T follicular helper cell (primary cell): ENCODE measurements at regions not wholly inside any gene's neighbourhood (a gene's known extent, or its start where the extent isn't known, plus 50 kb on each side); places are given as distances from the start of the nearest gene placed in this dataset.

Source experiments
- DNase-seq: peaks from one replicate; pipeline ENCODE4 v3.0.0-alpha.2; 2020; ENCODE audit warnings: low read depth

DNA sequence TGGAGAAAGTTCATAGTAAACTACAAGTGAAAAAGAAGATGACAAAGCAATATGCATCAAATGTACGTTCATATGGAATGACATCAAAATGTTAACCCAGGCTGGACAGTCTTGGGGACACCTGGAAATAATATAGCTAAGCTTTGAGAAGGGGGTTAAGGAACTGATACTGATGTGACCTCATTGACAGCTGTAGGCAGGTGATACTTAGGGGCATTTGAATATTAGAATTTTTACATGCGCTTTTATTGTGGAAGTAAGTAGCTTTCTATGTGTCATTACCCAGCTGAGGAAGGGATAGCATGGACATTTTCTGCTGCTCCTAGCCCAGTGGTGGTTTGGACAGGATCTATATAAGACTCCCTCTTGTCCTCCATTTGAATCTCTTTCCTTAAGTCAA lies 299.7 kb downstream of the CWC27 start:
- DNase-seq = no peak

GRCh38 chr5:65070026-65070425 lies 301.3 kb downstream of the CWC27 start:
- no peak for DNase-seq

DNA sequence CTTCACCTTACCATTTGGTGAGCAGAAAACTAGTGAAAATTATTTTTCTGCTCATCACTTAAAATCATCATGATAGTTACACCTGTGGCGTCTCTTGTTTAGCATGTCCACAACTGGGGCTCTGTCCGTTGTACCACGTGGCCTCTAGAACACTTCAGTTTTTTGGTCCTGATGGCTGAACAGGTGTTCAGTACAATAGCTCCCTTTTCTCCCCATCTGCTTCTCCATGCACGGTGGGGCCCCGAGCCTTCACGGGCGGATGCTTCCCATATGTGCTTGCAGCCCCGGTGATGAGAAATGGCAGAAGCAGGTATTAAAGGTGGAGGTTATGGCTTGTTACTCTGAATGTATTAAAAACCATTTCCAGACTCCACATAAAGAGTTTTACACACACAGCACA lies 304.1 kb downstream of the CWC27 start:
- DNase-seq = no peak

DNA sequence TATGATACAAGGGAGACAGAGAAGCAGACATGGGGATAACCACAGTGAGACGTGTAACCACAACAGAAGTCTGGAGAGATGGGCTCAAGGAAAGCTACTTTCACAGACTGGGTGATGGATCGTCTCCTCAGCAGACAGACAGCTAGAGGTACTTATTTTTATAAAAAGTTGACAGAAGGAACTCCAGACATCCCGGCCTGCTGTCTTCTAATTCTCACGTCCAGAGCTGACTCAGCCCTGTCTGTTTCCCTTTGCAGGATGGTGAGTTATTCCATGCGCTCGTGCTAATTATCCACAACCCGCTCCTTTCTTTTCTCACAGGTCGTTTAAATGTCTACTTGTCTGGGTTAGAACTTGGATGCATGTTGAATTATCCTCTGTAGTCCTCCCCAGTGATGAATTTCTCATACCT lies 304.5 kb downstream of the CWC27 start:
- DNase-seq = no peak

GRCh38 chr5:65075623-65076250 lies 307.0 kb downstream of the CWC27 start:
- no peak for DNase-seq

DNA sequence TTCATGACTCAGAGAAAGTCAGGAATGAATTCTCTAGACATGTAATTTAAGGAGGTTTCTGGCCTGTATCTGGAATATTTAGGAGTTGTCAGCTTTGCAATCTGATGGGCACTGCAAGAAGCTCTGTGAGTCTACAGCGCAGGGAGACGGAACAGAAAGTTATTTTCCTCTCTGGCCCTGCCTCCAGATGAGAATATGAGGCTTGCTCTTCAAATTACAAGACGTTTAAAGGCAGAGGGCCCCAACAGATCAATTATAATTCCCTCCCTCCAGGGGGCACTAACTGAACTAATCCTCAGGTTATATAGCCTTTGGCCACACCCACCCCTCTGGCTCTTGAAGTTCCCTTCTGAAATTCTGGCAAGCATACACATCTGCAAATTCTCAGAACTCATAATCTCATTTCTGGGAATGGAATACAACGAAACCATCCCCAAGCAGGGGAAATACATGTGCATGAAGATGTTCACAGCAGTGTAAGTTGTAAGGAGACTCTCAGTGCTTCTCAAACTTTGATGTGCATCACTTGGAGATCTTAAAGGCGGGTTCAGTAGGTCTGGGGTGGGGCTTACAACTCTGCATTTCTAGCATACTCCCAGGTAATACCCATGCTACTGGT lies 307.6 kb downstream of the CWC27 start:
- DNase-seq = peak; percentile 19

DNA sequence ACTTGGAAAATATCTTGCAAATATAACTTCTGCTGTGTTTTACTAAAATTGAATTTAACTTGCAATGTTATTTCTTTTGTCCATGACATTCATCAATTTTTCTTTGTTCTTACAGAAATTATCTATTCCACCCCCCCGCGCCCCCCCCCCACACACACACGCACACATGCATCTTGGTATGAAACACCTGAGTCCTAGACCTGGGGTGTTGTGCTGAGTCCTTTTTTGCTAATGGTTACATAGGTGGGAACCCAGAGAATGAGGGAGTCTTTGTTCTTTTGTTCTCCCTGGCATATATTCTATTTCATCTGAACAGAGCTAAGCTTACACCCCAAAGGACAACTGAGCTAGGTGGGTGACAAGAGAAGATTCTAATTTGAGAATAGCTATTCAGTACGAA lies 308.9 kb downstream of the CWC27 start:
- DNase-seq = no peak

- DNase-seq = no peak
Observed at GRCh38 chr5:65078331-65078730, 309.6 kb downstream of the CWC27 start.

DNA sequence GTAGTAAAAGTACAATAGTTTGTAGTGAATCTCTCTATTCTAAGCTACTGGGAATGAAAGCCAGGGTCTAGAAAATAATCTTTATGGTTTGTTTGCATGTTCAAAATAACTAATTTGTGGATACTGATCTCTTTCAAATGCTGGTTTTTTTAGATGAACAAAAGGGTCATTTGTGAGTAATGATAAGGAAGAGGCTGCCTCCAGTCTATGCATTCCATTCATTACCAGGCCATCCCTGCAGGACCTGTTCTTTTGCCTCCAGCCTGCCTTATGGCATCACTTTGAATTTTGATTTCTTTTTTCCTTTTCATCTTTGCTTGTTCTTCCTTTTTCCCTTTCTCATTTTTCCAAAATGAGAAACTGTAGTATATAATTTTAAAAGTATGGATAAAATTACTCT lies 312.3 kb downstream of the CWC27 start:
- DNase-seq = no peak

- DNase-seq = no peak
Observed at GRCh38 chr5:65084795-65085515, 316.2 kb downstream of the CWC27 start.

DNA sequence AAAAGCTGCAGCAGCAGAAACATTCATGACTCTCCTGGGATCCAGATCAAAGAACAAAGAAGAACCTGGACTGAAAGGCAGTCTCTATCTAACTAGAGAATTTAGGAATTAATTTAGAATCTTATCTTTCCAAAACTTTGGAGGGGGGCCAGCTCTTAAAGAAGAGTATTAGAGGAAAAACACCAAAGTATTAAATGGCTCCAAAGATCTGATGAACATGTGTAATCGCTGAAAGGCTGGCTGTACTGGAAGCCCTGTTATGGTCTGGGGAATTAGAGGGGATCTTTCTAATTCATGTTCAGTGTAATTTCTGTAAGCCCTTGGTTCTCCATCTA lies 316.8 kb downstream of the CWC27 start:
- no peak for DNase-seq

DNA sequence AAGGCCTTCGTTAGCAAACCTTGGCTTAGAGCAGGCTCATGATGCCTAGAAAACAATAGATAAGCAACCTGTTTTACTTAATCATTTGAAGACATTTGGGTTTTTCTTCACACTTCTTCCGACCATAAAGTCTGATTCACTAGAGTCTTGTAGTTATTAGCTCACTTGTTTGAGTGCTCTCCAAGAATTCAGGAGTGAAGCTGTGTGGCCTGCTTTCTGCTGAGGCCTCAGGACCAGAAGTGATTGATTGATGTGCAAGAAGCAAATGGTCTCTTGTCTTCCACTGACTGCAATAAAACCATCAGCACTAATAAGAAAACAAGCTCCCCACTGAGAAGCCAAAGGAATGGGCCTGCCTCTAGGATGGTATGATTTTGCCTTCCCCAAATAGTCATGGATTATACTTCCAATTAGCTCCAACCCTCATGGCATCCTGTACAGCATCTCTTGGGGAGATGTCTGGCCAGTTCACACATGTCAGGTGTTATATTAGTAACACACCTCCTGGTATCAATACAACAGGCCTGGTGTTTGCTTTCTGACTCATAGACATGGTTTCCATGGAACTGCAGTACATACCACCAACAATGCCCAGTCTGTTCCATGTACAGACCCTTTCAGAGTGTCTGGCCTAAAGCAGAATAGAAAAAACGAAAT lies 317.6 kb downstream of the CWC27 start:
- no peak for DNase-seq

DNA sequence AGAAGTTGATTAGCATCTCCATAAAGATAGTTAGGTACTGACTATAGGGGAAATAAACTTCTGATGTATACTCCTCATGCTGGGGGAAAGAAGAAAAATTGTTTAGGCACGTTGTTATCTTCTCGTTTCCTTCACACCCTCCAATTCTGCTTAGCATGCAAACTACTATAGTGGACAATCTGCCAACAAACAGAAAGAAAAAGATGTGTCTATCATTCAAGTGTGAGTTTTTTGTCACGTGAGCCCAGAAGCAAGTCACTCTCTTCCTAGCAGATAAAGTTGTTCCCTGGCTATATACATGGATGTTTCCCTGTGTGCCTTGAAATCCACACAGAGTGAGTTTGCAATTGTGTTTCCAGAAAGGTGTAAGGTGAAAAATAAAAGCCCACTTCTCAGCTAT lies 318.4 kb downstream of the CWC27 start:
- no peak for DNase-seq

- no peak for DNase-seq
Observed at GRCh38 chr5:65094279-65094678, 325.5 kb downstream of the CWC27 start.

GRCh38 chr5:65098393-65098792 lies 329.7 kb downstream of the CWC27 start:
- no peak for DNase-seq
